ENCODE measurements at regions not wholly inside any gene's neighbourhood (a gene's known extent, or its start where the extent isn't known, plus 50 kb on each side); places are given as distances from the start of the nearest gene placed in this dataset.

DNA sequence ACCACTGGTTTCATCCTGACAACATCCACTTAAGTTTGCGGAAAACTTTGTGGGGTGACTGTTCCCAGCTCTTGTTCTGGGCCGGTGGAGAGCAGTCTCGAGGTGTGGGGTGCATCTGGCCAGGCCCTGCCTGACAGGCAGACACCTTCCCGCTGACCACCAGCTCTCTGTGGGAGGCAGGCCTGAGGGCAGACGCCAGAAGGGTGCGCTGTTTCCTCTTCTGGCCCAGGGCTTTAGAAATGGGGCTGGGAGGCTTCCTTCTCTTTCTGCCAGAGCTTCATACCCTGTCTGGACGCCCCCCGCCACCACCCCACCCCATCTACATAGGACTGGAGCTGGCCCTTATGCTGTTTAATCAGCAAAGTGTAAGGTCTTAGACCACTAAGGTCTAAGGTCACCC, 263.8 kb downstream of the LOXHD1 start:
- TF ChIP-seq POLR2AphosphoS5 (IDR thresholded peaks at IDR 0.05; ENCODE audit: low read depth, low read length) (no peak), SIN3A (IDR thresholded peaks at IDR 0.05; ENCODE audit: borderline replicate concordance, insufficient read depth, low read depth, low read length) (no peak), TCF7L2 (IDR thresholded peaks at IDR 0.05; ENCODE audit: low read depth, low read length) (no peak)
- TF ChIP-seq, protein P1, sequence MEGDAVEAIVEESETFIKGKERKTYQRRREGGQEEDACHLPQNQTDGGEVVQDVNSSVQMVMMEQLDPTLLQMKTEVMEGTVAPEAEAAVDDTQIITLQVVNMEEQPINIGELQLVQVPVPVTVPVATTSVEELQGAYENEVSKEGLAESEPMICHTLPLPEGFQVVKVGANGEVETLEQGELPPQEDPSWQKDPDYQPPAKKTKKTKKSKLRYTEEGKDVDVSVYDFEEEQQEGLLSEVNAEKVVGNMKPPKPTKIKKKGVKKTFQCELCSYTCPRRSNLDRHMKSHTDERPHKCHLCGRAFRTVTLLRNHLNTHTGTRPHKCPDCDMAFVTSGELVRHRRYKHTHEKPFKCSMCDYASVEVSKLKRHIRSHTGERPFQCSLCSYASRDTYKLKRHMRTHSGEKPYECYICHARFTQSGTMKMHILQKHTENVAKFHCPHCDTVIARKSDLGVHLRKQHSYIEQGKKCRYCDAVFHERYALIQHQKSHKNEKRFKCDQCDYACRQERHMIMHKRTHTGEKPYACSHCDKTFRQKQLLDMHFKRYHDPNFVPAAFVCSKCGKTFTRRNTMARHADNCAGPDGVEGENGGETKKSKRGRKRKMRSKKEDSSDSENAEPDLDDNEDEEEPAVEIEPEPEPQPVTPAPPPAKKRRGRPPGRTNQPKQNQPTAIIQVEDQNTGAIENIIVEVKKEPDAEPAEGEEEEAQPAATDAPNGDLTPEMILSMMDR (IDR thresholded peaks at IDR 0.05), result no peak
- TF ChIP-seq, protein P2, sequence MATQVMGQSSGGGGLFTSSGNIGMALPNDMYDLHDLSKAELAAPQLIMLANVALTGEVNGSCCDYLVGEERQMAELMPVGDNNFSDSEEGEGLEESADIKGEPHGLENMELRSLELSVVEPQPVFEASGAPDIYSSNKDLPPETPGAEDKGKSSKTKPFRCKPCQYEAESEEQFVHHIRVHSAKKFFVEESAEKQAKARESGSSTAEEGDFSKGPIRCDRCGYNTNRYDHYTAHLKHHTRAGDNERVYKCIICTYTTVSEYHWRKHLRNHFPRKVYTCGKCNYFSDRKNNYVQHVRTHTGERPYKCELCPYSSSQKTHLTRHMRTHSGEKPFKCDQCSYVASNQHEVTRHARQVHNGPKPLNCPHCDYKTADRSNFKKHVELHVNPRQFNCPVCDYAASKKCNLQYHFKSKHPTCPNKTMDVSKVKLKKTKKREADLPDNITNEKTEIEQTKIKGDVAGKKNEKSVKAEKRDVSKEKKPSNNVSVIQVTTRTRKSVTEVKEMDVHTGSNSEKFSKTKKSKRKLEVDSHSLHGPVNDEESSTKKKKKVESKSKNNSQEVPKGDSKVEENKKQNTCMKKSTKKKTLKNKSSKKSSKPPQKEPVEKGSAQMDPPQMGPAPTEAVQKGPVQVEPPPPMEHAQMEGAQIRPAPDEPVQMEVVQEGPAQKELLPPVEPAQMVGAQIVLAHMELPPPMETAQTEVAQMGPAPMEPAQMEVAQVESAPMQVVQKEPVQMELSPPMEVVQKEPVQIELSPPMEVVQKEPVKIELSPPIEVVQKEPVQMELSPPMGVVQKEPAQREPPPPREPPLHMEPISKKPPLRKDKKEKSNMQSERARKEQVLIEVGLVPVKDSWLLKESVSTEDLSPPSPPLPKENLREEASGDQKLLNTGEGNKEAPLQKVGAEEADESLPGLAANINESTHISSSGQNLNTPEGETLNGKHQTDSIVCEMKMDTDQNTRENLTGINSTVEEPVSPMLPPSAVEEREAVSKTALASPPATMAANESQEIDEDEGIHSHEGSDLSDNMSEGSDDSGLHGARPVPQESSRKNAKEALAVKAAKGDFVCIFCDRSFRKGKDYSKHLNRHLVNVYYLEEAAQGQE (IDR thresholded peaks at IDR 0.05; ENCODE audit: insufficient read depth in 1 of 2, low read depth in 2 of 2, low read length in 1 of 2), result no peak

Data from Panc1 (cell line).